ENCODE measurements at regions not wholly inside any gene's neighbourhood (a gene's known extent, or its start where the extent isn't known, plus 50 kb on each side); places are given as distances from the start of the nearest gene placed in this dataset.
"Not testable (repeated sequence)": the region's sequence is repeated elsewhere in the genome, so short reads cannot be mapped to it uniquely, and the experiment has no call there.

GRCh38 chr22:23499845-23500500 is 80.1 kb downstream of the IGLL1 start:
- no peak overlapping the region for H3K27ac ChIP-seq
- TF ChIP-seq, protein P1, sequence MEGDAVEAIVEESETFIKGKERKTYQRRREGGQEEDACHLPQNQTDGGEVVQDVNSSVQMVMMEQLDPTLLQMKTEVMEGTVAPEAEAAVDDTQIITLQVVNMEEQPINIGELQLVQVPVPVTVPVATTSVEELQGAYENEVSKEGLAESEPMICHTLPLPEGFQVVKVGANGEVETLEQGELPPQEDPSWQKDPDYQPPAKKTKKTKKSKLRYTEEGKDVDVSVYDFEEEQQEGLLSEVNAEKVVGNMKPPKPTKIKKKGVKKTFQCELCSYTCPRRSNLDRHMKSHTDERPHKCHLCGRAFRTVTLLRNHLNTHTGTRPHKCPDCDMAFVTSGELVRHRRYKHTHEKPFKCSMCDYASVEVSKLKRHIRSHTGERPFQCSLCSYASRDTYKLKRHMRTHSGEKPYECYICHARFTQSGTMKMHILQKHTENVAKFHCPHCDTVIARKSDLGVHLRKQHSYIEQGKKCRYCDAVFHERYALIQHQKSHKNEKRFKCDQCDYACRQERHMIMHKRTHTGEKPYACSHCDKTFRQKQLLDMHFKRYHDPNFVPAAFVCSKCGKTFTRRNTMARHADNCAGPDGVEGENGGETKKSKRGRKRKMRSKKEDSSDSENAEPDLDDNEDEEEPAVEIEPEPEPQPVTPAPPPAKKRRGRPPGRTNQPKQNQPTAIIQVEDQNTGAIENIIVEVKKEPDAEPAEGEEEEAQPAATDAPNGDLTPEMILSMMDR (conservative IDR thresholded peaks at IDR 0.05): no peak

DNA sequence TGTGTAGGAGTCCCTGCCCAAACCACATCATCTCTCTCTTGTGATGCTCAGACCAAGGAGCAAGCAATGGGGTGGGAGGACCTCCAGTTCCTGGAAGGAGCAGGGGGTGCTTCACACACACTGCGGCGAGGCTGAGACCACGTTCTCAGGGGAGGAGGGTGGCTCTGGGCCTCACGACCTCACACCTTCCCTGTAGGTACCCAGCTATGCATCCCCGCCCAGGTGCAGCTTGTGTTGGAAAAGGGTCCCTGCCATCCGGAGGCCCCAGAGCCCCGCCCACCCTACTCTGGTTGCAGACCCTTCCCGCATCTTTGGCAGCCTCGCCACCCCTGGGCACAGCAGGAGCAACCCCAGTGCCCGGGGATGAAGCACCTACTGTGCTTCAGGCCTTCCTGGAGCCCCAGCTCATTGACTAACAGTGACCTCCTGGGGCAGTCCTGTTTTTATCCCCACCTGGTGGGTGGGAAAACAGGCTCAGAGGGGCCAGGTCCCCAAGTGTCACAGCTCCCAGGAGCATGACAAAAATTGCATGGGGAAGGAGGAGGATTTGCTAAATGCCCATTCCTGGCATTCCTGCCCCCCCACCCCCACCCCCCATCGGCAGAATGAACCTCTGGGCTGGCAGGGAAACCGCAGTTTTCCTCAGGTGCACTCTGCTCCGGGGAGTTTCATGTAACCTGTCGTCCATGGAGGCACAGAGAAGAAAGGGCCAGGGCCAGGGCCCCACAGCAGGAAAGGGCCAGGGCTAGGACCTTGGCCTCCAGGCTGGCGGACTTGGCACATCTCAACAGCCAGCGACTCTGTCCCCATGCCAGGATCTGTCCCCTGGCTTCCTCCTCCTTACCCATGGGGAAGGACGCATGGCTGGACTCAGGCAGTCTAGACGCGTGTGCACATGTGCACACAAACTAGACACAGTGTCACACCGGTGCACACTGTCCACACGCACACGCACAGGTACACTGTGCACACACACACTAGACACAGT is 81.0 kb downstream of the IGLL1 start:
- TF ChIP-seq, protein P1 (conservative IDR thresholded peaks at IDR 0.05): no peak
- H3K27ac ChIP-seq: no peak overlapping the region

DNA sequence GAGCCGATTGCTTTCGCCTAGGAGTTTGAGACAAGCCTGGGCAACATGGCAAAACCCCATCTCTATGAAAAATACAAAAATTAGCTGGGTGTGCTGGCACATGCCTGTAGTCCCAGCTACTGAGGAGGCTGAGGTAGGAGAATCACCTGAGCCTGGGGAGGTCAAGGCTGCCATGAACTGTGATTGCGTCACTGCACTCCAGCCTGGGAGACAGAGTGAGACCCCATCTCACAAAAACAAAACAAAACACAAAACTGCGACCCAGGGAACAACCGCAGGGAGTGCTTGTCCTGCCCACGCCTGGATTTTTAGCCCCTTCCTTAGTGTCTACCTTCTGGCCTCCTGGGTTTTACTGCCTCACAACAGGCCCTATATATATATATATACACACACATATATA is 82.2 kb downstream of the IGLL1 start:
- not testable (repeated sequence) for H3K27ac ChIP-seq

DNA sequence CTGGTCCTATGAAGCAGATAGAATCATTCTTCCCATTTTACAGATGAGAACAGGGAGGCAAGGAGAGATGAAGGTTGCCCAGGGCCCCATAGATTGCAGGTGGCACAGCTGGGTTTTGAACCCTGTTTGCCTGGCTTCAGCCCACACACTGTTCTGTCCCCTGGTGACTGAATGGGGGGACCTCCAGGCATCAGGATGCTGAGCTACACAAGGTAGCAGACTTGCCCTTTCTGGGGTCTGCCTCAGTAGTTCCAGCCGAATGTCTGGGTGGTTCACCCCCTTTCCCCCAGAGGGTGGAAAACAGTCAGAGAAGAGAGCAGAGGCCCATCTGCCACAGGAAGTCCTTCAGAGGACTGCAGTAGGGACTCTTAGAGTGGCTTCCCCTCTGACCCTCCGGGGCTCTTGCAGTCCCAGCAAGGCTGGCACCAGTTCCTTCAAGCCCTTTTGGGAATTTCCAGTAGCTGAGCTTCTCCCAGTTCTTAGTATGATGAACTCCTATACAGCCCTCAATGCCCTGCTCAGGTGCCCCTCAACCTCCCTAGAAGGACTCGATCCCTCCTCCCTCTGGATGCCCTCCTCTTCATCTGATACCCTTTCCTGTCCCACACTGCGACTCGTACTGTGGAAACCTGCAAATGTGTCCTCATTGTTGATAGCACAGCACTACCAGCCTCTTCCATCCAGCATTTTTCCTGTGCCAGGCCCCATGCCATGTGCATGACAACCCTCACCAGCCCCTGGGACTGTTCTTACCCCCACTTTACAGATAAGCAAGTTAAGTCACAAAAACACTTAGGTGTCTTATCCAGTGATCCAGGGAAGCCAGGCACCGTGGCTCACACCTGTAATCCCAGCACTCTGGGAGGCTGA is 82.8 kb downstream of the IGLL1 start:
- H3K27ac ChIP-seq: no peak overlapping the region

DNA sequence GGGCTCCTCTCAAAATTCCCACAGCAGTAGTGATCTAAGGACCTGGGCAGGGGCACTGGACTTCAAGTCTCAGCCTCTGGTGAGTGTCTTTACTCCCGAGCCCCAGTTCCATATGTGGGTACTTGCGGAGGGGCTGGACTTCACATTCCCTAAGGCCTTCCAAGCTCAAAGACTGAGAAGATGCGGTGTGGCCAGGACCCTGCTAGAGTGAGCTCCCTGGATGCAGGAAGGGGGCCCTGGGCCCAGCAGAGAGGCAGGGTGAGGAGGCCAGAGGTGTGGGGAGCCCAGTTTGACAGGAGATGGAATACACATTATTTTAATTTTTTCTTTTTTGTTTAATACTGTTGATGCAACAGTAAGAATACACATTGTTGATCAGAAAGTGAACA is 83.7 kb downstream of the IGLL1 start:
- H3K27ac ChIP-seq: no peak overlapping the region
- TF ChIP-seq, protein P1 (conservative IDR thresholded peaks at IDR 0.05): no peak

More for the DNA sequence above, 82.8 kb downstream of the IGLL1 start:
- TF ChIP-seq, protein P1 (conservative IDR thresholded peaks at IDR 0.05): no peak

- TF ChIP-seq, protein P1 (conservative IDR thresholded peaks at IDR 0.05): no peak
- H3K27ac ChIP-seq: no peak overlapping the region
These were observed 84.3 kb downstream of the IGLL1 start for GRCh38 chr22:23495614-23496444.

GRCh38 chr22:23494930-23495266 is 85.2 kb downstream of the IGLL1 start:
- no peak overlapping the region for H3K27ac ChIP-seq

More at GRCh38 chr22:23494930-23495266, 85.2 kb downstream of the IGLL1 start:
- TF ChIP-seq, protein P1 (conservative IDR thresholded peaks at IDR 0.05): no peak
